OCI-LY3 (cell line): ENCODE measurements at regions not wholly inside any gene's neighbourhood (a gene's known extent, or its start where the extent isn't known, plus 50 kb on each side); places are given as distances from the start of the nearest gene placed in this dataset.
"Not testable (repeated sequence)": the region's sequence is repeated elsewhere in the genome, so short reads cannot be mapped to it uniquely, and the experiment has no call there.

Experiments
- EZH2phosphoT487 ChIP-seq: fragments of 200-600 bp; shearing (Covaris generic); IDR thresholded peaks from 2 replicates; pipeline ENCODE4 v1.6.1; 2018; ENCODE audit warnings: antibody characterized with exemption, mixed run types, low read depth
- TF ChIP-seq, protein P1 (sequence below): fragments of 200-600, 300-600 bp; sonication (generic); IDR thresholded peaks from 2 replicates; pipeline ENCODE4 v1.5.1; 2014; ENCODE audit warnings: antibody characterized with exemption, low read length, low read depth

GRCh38 chr21:13963259-13963658 lies 247.5 kb downstream of the LIPI start:
- TF ChIP-seq, protein P1, sequence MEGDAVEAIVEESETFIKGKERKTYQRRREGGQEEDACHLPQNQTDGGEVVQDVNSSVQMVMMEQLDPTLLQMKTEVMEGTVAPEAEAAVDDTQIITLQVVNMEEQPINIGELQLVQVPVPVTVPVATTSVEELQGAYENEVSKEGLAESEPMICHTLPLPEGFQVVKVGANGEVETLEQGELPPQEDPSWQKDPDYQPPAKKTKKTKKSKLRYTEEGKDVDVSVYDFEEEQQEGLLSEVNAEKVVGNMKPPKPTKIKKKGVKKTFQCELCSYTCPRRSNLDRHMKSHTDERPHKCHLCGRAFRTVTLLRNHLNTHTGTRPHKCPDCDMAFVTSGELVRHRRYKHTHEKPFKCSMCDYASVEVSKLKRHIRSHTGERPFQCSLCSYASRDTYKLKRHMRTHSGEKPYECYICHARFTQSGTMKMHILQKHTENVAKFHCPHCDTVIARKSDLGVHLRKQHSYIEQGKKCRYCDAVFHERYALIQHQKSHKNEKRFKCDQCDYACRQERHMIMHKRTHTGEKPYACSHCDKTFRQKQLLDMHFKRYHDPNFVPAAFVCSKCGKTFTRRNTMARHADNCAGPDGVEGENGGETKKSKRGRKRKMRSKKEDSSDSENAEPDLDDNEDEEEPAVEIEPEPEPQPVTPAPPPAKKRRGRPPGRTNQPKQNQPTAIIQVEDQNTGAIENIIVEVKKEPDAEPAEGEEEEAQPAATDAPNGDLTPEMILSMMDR, result not testable (repeated sequence)
- not testable (repeated sequence) for TF ChIP-seq EZH2phosphoT487
